H9 (cell line): ENCODE measurements at regions not wholly inside any gene's neighbourhood (a gene's known extent, or its start where the extent isn't known, plus 50 kb on each side); places are given as distances from the start of the nearest gene placed in this dataset.

Experiments used
- DNase-seq: peaks from one replicate; pipeline ENCODE4 v3.0.0-alpha.2; 2017
- H2AFZ ChIP-seq: one replicate; pipeline ENCODE4 v1.6.1; 2013; ENCODE audit warnings: mild to moderate bottlenecking, low read length, control low read depth, moderate library complexity
- H2AK5ac ChIP-seq: 2 replicates; pipeline ENCODE4 v1.6.1; 2013; ENCODE audit warnings: low read length, control low read depth, mixed read lengths; ENCODE audit not compliant: insufficient read length
- H2BK120ac ChIP-seq: one replicate; pipeline ENCODE4 v1.6.1; 2013; ENCODE audit warnings: low read depth, mild to moderate bottlenecking, low read length, control low read depth, inconsistent platforms; ENCODE audit not compliant: poor library complexity, severe bottlenecking
- H2BK12ac ChIP-seq: 2 replicates; pipeline ENCODE4 v1.6.1; 2013; ENCODE audit warnings: low read length, control low read depth, mixed read lengths, low read depth; ENCODE audit not compliant: insufficient read length
- H2BK15ac ChIP-seq: 2 replicates; pipeline ENCODE4 v1.6.1; 2013; ENCODE audit warnings: low read depth, low read length, control low read depth
- H2BK20ac ChIP-seq: one replicate; pipeline ENCODE4 v1.6.1; 2013; ENCODE audit warnings: low read depth, mild to moderate bottlenecking, low read length, control low read depth, inconsistent platforms; ENCODE audit not compliant: poor library complexity, severe bottlenecking
- H2BK5ac ChIP-seq: 2 replicates; pipeline ENCODE4 v1.6.1; 2013; ENCODE audit warnings: low read length, control low read depth, mixed read lengths; ENCODE audit not compliant: insufficient read length
- H3K14ac ChIP-seq: 2 replicates; pipeline ENCODE4 v1.6.1; 2013; ENCODE audit warnings: low read length, control low read depth; ENCODE audit not compliant: insufficient read depth
- H3K18ac ChIP-seq: 2 replicates; pipeline ENCODE4 v1.6.1; 2013; ENCODE audit warnings: low read depth, mild to moderate bottlenecking, mixed read lengths, low read length, control low read depth; ENCODE audit not compliant: insufficient read length
- H3K23ac ChIP-seq: 2 replicates; pipeline ENCODE4 v1.6.1; 2013; ENCODE audit warnings: low read length, control low read depth, mixed read lengths, low read depth; ENCODE audit not compliant: insufficient read length
- H3K23me2 ChIP-seq: 2 replicates; pipeline ENCODE4 v1.6.1; 2013; ENCODE audit warnings: low read depth, mild to moderate bottlenecking, mixed read lengths, low read length, control low read depth; ENCODE audit not compliant: insufficient read length, poor library complexity, severe bottlenecking
- H3K27ac ChIP-seq: 2 replicates; pipeline ENCODE4 v1.5.1; 2013; ENCODE audit warnings: low read length, control low read depth, mixed read lengths, low read depth; ENCODE audit not compliant: insufficient read length
- H3K27me3 ChIP-seq: 2 replicates; pipeline ENCODE4 v1.6.1; 2013; ENCODE audit warnings: low read length, control low read depth, inconsistent platforms; ENCODE audit not compliant: insufficient read depth
- H3K4ac ChIP-seq: 2 replicates; pipeline ENCODE4 v1.6.1; 2013; ENCODE audit warnings: low read depth, mild to moderate bottlenecking, control low read depth, inconsistent platforms, low read length, moderate library complexity
- H3K4me1 ChIP-seq: 2 replicates; pipeline ENCODE4 v1.6.1; 2013; ENCODE audit warnings: low read length, control low read depth, inconsistent platforms; ENCODE audit not compliant: insufficient read depth
- H3K4me2 ChIP-seq: 2 replicates; pipeline ENCODE4 v1.6.1; 2013; ENCODE audit warnings: low read length, control low read depth, mixed read lengths; ENCODE audit not compliant: insufficient read length, insufficient read depth
- H3K56ac ChIP-seq: 2 replicates; pipeline ENCODE4 v1.6.1; 2013; ENCODE audit warnings: low read depth, mild to moderate bottlenecking, mixed read lengths, low read length, control low read depth; ENCODE audit not compliant: insufficient read length
- H3K79me1 ChIP-seq: 2 replicates; pipeline ENCODE4 v1.6.1; 2013; ENCODE audit warnings: low read depth, mild to moderate bottlenecking, moderate library complexity, low read length, control low read depth, inconsistent platforms; ENCODE audit not compliant: insufficient read depth, poor library complexity, severe bottlenecking
- H3K79me2 ChIP-seq: 2 replicates; pipeline ENCODE4 v1.6.1; 2013; ENCODE audit warnings: low read length, control low read depth, inconsistent platforms; ENCODE audit not compliant: insufficient read depth
- H3K9ac ChIP-seq: 2 replicates; pipeline ENCODE4 v1.6.1; 2013; ENCODE audit warnings: low read length, control low read depth, mixed read lengths; ENCODE audit not compliant: insufficient read length; ENCODE audit errors: extremely low read depth
- H3K9me3 ChIP-seq: one replicate; pipeline ENCODE4 v1.6.1; 2013; ENCODE audit warnings: low read depth, low read length, inconsistent platforms; ENCODE audit not compliant: control insufficient read depth
- H3T11ph ChIP-seq: one replicate; pipeline ENCODE4 v1.6.1; 2013; ENCODE audit warnings: mild to moderate bottlenecking, low read length, control low read depth, inconsistent platforms
- H4K20me1 ChIP-seq: one replicate; pipeline ENCODE4 v1.6.1; 2013; ENCODE audit not compliant: control insufficient read depth, insufficient read length, insufficient read depth
- H4K5ac ChIP-seq: 2 replicates; pipeline ENCODE4 v1.6.1; 2013; ENCODE audit warnings: low read depth, mild to moderate bottlenecking, mixed read lengths, low read length, control low read depth; ENCODE audit not compliant: insufficient read length
- H4K8ac ChIP-seq: replicated peaks from 2 replicates; pipeline ENCODE4 v1.6.1; 2013; ENCODE audit warnings: low read length, control low read depth, mixed read lengths, low read depth; ENCODE audit not compliant: insufficient read length
- H4K91ac ChIP-seq: 2 replicates; pipeline ENCODE4 v1.6.1; 2013; ENCODE audit warnings: low read depth, mild to moderate bottlenecking, moderate library complexity, mixed read lengths, low read length, control low read depth; ENCODE audit not compliant: insufficient read length
- H3K27ac Mint-ChIP-seq, 3 experiments: 2 replicates in 2 of 3; 3 replicates in 1 of 3; pipeline ENCODE4 v1.8.0; 2020 to 2021; ENCODE audit warnings: mixed read lengths in 3 of 3, mild to moderate bottlenecking in 1 of 3, moderate library complexity in 1 of 3
- H3K27me3 Mint-ChIP-seq: 2 replicates; pipeline ENCODE4 v1.8.0; 2021; ENCODE audit warnings: low read depth, mild to moderate bottlenecking, moderate library complexity, mixed read lengths
- H3K36me3 Mint-ChIP-seq, 3 experiments: 2 replicates in 2 of 3; 3 replicates in 1 of 3; pipeline ENCODE4 v1.8.0; 2020 to 2021; ENCODE audit warnings: low read depth in 3 of 3, mixed read lengths in 3 of 3; ENCODE audit not compliant: insufficient read depth in 1 of 3
- H3K4me1 Mint-ChIP-seq, 2 experiments: 2 replicates each; pipeline ENCODE4 v1.8.0; 2020; ENCODE audit warnings: mixed read lengths in 2 of 2
- H3K4me3 Mint-ChIP-seq, 2 experiments: 2 replicates in 1 of 2; 3 replicates in 1 of 2; pipeline ENCODE4 v1.8.0; 2020 to 2021; ENCODE audit warnings: mild to moderate bottlenecking in 2 of 2, mixed read lengths in 2 of 2, moderate library complexity in 1 of 2
- H3K9me3 Mint-ChIP-seq, 2 experiments: 2 replicates in 1 of 2; 3 replicates in 1 of 2; pipeline ENCODE4 v1.8.0; 2020; ENCODE audit warnings: mild to moderate bottlenecking in 2 of 2, mixed read lengths in 2 of 2, moderate library complexity in 1 of 2
- WGBS: extraction: QIAGEN DNeasy Blood & Tissue Kit; methylation state at CpG from one replicate; pipeline ENCODE4 v1.1.7; 2013; ENCODE audit warnings: missing lambda C conversion rate, low lambda C conversion rate, mixed read lengths; ENCODE audit not compliant: insufficient read length; ENCODE audit errors: extremely low coverage; 5-methylcytosine and 5-hydroxymethylcytosine counted together
- TF ChIP-seq, protein P1 (sequence below): fragments of 200-600 bp; sonication (generic); conservative IDR thresholded peaks from 3 replicates; pipeline ENCODE4 v1.8.0; 2021; ENCODE audit warnings: antibody characterized with exemption, mild to moderate bottlenecking

DNA sequence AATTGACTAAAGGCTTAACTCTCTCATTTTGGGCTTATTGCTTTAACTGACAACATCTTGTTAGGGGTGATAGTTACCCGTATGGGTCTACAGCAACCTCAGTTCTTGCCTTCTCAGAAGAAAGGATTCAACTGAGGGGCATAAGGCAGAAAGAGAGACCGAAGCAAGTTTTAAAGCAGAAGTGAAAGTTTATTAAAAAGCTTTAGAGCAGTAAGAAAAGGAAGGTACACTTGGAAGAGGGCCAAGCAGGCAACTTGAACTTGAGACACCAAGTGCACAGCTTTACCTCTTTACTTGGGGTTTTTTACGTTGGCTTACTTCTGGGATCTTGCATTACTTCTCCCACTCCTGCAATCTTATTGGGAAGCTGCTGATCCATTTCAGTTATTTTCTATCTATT, 246.9 kb upstream of the PRR20A start:
- H3K23me2 ChIP-seq = no peaks in the 10 kb centered on the region
- no peaks in the 10 kb centered on the region for H3K79me1 ChIP-seq
- Mint-ChIP-seq H3K4me3 (no peak overlapping the region), H3K27me3 (no peaks in the 10 kb centered on the region; the same call in 1 of the 2 replicates), H3K27ac (no peak overlapping the region), H3K9me3 (no peaks in the 10 kb centered on the region), H3K4me1 (no peaks in the 10 kb centered on the region), H3K36me3 (no peaks in the 10 kb centered on the region)
- H2BK12ac ChIP-seq = no peak overlapping the region
- TF ChIP-seq, protein P1, sequence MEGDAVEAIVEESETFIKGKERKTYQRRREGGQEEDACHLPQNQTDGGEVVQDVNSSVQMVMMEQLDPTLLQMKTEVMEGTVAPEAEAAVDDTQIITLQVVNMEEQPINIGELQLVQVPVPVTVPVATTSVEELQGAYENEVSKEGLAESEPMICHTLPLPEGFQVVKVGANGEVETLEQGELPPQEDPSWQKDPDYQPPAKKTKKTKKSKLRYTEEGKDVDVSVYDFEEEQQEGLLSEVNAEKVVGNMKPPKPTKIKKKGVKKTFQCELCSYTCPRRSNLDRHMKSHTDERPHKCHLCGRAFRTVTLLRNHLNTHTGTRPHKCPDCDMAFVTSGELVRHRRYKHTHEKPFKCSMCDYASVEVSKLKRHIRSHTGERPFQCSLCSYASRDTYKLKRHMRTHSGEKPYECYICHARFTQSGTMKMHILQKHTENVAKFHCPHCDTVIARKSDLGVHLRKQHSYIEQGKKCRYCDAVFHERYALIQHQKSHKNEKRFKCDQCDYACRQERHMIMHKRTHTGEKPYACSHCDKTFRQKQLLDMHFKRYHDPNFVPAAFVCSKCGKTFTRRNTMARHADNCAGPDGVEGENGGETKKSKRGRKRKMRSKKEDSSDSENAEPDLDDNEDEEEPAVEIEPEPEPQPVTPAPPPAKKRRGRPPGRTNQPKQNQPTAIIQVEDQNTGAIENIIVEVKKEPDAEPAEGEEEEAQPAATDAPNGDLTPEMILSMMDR = no peak
- H3K4me1 ChIP-seq = no peaks in the 10 kb centered on the region
- no CpG with 5 or more reads among the region's 3 CpGs for WGBS
- H2AK5ac ChIP-seq = no peak overlapping the region
- no peak overlapping the region for H2BK5ac ChIP-seq
- no peak overlapping the region for H3K23ac ChIP-seq
- H3K9ac ChIP-seq = no peak overlapping the region
- H3K4me2 ChIP-seq = no peak overlapping the region
- H3K79me2 ChIP-seq = no peaks in the 10 kb centered on the region
- H3K14ac ChIP-seq = no peak overlapping the region
- H2BK120ac ChIP-seq = no peak overlapping the region
- no peaks in the 10 kb centered on the region for H3K27me3 ChIP-seq
- no peak overlapping the region for H4K91ac ChIP-seq
- H2BK20ac ChIP-seq = no peak overlapping the region
- no peak overlapping the region for H3K56ac ChIP-seq
- no peak overlapping the region for H4K5ac ChIP-seq
- H2AFZ ChIP-seq = no peak overlapping the region
- H3K27ac ChIP-seq = no peak overlapping the region
- no peak overlapping the region for H3K18ac ChIP-seq
- no peak overlapping the region for H4K8ac ChIP-seq
- no peak for DNase-seq
- H4K20me1 ChIP-seq = no peaks in the 10 kb centered on the region
- no peak overlapping the region for H3K4ac ChIP-seq
- H3T11ph ChIP-seq = no peak overlapping the region
- no peaks in the 10 kb centered on the region for H3K9me3 ChIP-seq
- no peak overlapping the region for H2BK15ac ChIP-seq
